Upper lobe of right lung (tissue), 1 donor: ENCODE measurements at regions not wholly inside any gene's neighbourhood (a gene's known extent, or its start where the extent isn't known, plus 50 kb on each side); places are given as distances from the start of the nearest gene placed in this dataset.
"Not testable (repeated sequence)": the region's sequence is repeated elsewhere in the genome, so short reads cannot be mapped to it uniquely, and the experiment has no call there.

Experiments used
- ATAC-seq: fragments of 200-7000 bp; cut with Tn5 transposase; one replicate; pipeline ENCODE4 v1.9.1; 2020; ENCODE audit warnings: mild to moderate bottlenecking, moderate library complexity
- DNase-seq: peaks from one replicate; pipeline ENCODE4 v3.0.0-alpha.2; 2020
- H3K27ac ChIP-seq: fragments of 200-600 bp; one replicate; pipeline ENCODE4 v1.8.0; 2022
- H3K27me3 ChIP-seq: fragments of 200-600 bp; one replicate; pipeline ENCODE4 v1.8.0; 2022; ENCODE audit warnings: mild to moderate bottlenecking
- H3K36me3 ChIP-seq: fragments of 200-600 bp; one replicate; pipeline ENCODE4 v1.8.0; 2022
- H3K4me1 ChIP-seq: fragments of 200-600 bp; one replicate; pipeline ENCODE4 v1.8.0; 2022
- H3K4me3 ChIP-seq: fragments of 200-600 bp; one replicate; pipeline ENCODE4 v1.8.0; 2022; ENCODE audit warnings: mild to moderate bottlenecking
- H3K9me3 ChIP-seq: fragments of 200-600 bp; one replicate; pipeline ENCODE4 v1.8.0; 2022
- CTCF ChIP-seq: fragments of 200-600 bp; IDR thresholded peaks from one replicate; pipeline ENCODE4 v1.8.0; 2022; ENCODE audit warnings: antibody characterized with exemption
- intact Hi-C: fragments of 100-400 bp; cut with DNase I; formaldehyde crosslinking; loops from one replicate; pipeline ENCODE4 v1.11.0; 2022
- donor health status: DM: no; HTN: yes; CAD: no; lungs with severe emphysema.

- intact Hi-C loops, result no loop called here
- no peak for TF ChIP-seq CTCF
Observed at GRCh38 chr10:111319866-111320265, 243.0 kb downstream of the ADRA2A start.

GRCh38 chr10:111323389-111323966 is 246.6 kb downstream of the ADRA2A start:
- no peak for ATAC-seq
- Histone ChIP-seq H3K9me3 (no peaks in the 10 kb centered on the region), H3K27me3 (no peaks in the 10 kb centered on the region), H3K4me1 (no peaks in the 10 kb centered on the region), H3K4me3 (no peak overlapping the region), H3K27ac (no peak overlapping the region), H3K36me3 (no peaks in the 10 kb centered on the region)
- DNase-seq, result no peak
- TF ChIP-seq CTCF, result peak; percentile 5
- intact Hi-C loops, result no loop called here

More at GRCh38 chr10:111319866-111320265, 243.0 kb downstream of the ADRA2A start:
- DNase-seq (no peak), ATAC-seq (no peak)
- H3K27ac ChIP-seq, result no peak overlapping the region
- no peaks in the 10 kb centered on the region for H3K9me3 ChIP-seq
- H3K4me1 ChIP-seq, result no peaks in the 10 kb centered on the region
- H3K27me3 ChIP-seq, result no peaks in the 10 kb centered on the region
- no peaks in the 10 kb centered on the region for H3K36me3 ChIP-seq
- H3K4me3 ChIP-seq, result no peak overlapping the region

GRCh38 chr10:111332174-111332573 is 255.3 kb downstream of the ADRA2A start:
- H3K27me3 ChIP-seq, DNase-seq, H3K27ac ChIP-seq, H3K4me1 ChIP-seq, H3K36me3 ChIP-seq, intact Hi-C loops, H3K4me3 ChIP-seq, ATAC-seq, H3K9me3 ChIP-seq: not testable (repeated sequence)

- ATAC-seq, result no peak
- intact Hi-C loops, result no loop called here
- no peak overlapping the region for H3K27ac ChIP-seq
- H3K36me3 ChIP-seq, result no peaks in the 10 kb centered on the region
- H3K4me3 ChIP-seq, result no peak overlapping the region
- DNase-seq, result no peak
- no peaks in the 10 kb centered on the region for H3K9me3 ChIP-seq
- no peak for TF ChIP-seq CTCF
- no peaks in the 10 kb centered on the region for H3K4me1 ChIP-seq
- H3K27me3 ChIP-seq, result no peaks in the 10 kb centered on the region
Observed at GRCh38 chr10:111335826-111336225, 259.0 kb downstream of the ADRA2A start.

DNA sequence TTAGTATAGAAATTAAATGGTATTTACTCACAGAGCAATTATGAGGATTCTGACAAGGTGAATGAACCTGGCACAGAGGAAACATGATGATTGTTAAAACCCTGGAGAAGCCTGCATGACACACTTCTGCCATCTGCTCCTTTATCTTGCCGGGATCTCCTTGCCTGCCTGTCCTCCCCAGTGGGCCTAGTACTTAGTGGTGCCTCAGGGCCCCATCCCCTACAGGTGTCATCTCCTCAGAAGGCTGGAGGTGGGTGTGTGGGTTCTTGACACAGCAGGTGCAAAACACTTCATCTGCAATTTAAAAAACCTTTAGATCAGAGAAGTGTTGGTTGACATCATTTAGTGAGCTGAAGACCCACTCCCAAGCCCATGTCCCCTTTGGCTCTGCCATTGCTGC is 261.2 kb downstream of the ADRA2A start:
- ATAC-seq (no peak), DNase-seq (no peak)
- H3K36me3 ChIP-seq, result no peaks in the 10 kb centered on the region
- no peaks in the 10 kb centered on the region for H3K9me3 ChIP-seq
- intact Hi-C loops, result no loop called here
- no peak overlapping the region for H3K27ac ChIP-seq
- H3K27me3 ChIP-seq, result no peaks in the 10 kb centered on the region
- H3K4me1 ChIP-seq, result no peaks in the 10 kb centered on the region
- no peak overlapping the region for H3K4me3 ChIP-seq
- TF ChIP-seq CTCF, result no peak

DNA sequence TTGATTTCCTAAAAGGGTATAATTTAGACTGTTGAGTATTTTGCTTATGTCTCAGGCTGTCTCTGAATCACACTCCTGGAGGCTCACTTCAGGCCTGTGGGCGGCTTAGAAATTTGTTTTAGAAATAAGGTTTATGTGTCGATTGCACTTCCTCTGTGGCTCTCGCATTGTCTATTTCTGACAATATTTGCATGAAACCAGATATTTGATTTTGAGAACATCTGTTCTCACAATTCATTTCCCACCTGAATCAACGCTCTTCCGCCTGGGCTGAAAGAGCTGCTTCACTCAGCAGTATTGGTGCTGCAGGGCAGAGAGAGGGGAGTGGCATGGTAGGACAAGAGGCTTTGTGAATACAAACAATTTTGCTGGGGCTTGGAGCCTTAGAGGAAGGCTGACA is 262.0 kb downstream of the ADRA2A start:
- Histone ChIP-seq H3K36me3 (no peaks in the 10 kb centered on the region), H3K9me3 (no peaks in the 10 kb centered on the region), H3K4me1 (no peaks in the 10 kb centered on the region), H3K27ac (no peak overlapping the region), H3K27me3 (no peaks in the 10 kb centered on the region), H3K4me3 (no peak overlapping the region)
- intact Hi-C loops, result no loop called here
- DNase-seq, result no peak
- ATAC-seq, result no peak
- no peak for TF ChIP-seq CTCF
